SW480 (cell line): ENCODE measurements at regions not wholly inside any gene's neighbourhood (a gene's known extent, or its start where the extent isn't known, plus 50 kb on each side); places are given as distances from the start of the nearest gene placed in this dataset.

ENCODE experiments used
- DNase-seq: peaks from one replicate; pipeline ENCODE4 v3.0.0-alpha.2; 2016; ENCODE audit warnings: low spot score

DNA sequence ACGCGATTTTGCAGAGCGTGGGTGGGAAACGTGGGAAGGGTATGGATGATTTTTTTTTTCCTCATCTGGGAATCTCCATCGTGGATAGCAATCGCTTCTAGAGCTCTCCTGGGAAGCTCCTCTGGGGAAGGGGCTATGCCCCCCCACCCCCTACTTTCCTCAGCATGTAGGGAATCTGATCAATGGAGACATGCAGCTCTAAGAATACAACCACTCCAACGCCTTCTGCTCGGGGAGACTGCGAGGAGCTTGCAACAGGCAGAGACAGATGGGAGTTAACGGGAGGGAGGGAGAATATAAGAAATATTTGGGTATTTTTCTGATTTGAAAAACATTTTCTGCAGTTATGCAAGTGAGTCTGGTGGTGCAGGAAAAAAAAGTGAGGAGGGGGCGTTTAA is 104.6 kb upstream of the HSD17B12 start:
- DNase-seq = no peak

DNA sequence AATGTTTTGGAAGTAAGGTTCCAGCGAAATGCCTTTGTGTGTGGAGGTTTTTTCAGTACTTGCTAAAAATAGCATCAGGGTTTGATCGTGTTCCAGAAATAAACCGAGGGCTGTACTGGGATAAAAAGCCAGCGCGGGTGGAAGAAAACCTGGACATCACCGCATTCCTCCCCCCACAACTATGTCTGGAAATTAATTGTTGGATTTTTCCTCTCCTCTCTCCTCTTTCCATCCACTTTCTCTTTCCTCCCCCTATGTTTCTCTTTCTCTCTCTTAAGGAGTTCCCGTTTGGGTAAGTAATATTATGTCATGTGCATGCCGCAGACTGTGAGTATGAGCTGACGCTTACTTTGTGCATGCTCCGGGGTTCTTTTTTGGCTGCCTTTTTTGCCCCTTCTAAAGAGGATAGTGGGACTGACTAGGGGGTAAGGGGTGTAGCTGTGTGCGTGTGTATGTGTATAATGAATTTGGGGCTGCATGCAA is 104.2 kb upstream of the HSD17B12 start:
- no peak for DNase-seq

DNA sequence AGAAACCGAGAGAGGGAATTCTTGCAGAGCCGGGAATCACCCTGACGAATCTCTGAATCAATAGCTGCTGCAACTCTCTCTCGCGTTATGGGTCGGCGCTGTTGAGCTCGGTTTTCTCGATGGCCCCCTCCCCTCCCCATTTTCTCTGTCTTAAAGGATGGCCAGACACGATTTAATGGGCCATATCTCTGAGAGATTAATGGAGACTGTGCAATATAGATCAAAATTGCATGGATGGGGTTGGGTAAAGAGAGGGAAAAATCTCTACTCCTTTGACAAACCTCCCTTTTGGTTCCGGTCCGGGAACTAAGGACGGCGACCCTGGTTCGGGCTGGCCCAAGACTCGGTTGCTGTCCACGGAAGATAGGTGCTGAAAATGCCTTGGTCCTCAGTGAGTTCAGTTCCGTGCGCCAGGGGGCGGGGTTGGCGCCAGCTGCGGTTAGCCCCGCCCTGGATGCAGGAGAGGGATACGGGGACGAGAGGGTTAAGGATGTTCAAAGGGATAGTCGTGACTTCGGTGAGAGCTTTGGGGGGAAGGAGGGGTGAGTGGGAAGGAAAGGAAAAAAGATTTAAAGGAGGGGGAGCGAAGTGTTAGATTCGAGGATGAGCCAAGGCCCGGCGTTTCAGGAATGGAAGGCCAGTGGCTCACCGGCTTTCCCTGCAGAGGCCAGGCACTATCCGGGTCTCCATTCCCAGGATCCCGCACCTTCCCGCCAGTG is 103.6 kb upstream of the HSD17B12 start:
- peak; percentile 43 for DNase-seq

DNA sequence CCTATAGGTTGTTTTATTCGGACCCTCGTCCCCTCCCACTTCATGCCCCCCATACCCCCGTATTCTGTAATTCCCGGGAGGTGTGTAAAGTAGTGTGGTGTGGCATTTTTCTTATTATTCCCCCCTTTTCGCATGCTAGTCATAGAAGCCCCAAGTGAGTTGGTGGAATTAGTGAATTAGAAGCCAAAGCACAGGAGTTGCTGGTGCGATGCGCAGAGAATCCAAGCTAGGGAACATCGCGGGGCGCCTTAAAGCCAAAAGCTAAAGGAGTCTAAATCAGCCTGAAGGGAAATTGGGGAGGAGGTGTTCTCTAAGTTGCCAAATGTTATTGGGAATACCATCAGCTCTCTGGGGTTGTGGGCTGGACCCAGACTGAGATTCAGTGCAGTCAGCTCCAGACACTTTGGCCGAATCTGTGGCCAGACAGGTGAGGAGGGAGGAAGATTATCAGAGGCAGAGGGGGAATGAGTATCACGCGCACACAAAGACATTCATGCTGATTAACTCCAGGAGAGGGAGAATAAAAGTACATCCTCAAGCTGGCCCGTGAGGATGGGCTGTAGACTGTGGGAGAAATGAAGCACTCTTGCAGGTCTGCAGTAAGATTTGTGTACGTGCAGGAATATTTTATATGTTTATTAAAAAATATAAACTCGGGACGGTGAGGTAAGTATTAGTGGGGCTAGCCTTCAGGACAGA is 102.8 kb upstream of the HSD17B12 start:
- no peak for DNase-seq

DNA sequence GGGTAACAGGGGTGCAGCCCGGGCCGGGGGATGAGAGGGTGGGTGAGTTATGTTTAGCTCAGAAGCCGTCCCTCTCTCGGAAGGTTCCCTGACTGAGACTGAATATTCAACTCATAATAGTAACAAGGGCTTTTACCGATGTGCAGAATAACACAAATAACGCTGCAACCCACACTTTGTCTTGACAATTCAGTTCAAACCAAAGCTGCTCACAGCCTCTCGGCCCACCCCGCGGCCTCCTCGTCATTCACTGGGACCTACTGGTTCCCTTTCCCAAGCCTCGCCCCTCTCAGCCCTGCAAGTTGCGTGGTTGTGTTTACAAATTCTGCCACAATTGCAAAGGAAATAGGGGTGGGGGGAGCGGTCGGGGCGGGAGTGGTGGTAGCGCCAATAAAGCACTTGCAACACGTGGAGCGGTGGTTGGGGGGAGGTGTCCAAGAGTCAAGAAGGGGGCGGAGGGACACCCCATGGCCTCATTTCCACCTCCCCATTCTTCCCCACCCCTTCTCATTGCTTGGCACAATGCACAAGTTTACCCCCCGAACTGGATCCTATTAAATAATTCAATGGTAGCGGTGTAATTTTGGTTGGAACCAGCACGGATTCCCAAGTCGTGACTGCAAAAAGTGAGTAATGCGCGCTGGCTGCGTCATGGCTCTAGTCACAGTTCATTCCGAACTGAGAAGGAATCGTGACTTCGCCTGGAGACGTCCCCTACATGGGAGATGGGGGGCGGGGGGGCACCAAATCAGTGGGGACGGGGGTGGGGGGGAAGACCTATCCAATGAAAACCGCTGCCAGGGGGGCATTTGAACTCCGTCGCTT is 102.0 kb upstream of the HSD17B12 start:
- DNase-seq = no peak

DNA sequence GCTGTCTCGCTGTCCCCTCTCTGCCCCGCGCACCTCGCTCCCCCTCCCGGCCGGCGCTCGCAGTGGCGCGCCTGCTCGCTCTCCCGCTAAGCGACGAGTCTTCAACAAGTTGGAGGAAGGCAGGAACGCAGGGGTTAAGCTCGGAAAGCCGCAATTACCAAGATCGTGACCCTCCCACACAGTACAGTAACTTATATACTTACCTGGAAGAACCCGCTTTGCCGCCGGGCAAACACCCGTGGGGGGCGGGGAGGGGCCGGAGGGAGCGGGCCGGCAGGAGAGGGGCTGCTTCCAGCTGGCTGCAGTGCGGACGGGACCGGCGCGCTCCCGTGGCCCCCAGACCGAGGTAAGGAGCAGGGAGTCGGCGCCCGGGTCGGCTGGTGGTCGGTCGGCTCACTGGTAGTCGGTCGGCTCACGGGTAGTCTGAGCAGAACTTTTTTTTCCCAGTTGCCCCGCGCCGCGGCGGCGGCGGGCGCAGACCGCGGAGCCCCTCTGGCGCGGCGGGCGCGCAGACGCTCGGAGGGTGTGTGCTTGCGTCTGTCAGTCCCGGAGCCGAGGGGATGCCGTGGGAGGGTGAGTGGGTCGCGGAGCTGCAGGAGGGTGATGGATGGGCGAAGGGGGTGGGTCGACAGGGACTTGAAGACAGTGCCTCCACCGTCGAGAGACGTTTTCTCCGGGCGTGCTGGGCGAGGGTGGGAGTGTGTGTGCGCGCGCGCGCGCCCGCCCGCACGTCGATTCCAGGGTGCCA is 101.2 kb upstream of the HSD17B12 start:
- peak; percentile 54 for DNase-seq

DNA sequence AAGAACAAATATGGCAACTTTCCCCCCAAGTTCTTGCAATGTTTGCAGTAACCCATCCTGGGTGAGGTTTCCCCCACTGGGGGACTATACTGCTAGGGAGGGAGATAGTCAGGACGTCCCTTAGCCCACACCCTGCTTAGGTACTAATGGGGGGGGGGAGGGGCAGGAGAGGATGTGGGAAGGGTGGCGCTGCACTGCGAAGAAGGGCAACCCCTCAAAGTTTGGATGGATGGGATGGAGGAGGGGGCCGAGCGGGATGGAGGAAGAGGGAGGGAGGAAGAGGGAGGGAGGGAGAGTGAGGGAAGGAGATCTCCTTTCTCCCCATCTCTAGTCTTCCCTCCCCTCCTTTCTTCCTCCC is 100.6 kb upstream of the HSD17B12 start:
- no peak for DNase-seq

DNA sequence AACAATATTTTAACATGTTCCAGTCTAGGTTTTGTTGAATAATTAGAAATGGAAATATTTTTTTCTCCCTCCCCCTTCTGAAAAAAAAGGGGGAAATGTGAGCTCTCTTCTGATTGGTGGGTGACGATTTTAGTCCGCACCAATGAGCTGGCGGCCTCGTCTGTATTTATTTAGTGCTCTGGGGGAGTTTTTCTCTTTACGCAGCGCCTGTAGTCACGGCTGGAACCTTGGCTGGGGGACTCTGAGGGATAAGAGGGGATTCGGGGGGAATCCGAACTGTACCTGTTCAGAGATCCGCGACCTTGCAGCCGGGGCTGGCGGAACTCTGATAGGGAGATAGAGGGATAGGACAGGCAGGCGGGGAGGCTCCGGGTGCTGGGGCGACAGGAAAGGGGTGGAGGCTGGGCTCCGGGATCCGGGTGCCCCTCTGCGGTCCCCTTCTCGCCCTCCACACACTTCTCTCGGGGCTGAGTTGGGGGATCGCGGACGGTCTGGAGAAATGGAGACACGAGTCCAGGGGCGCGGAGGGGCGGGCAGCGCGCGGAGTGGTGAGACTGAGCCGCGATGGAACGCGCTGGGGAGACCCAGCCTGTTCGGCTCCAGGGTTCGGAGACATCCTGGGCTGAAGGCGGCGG is 99.7 kb upstream of the HSD17B12 start:
- DNase-seq = no peak

DNA sequence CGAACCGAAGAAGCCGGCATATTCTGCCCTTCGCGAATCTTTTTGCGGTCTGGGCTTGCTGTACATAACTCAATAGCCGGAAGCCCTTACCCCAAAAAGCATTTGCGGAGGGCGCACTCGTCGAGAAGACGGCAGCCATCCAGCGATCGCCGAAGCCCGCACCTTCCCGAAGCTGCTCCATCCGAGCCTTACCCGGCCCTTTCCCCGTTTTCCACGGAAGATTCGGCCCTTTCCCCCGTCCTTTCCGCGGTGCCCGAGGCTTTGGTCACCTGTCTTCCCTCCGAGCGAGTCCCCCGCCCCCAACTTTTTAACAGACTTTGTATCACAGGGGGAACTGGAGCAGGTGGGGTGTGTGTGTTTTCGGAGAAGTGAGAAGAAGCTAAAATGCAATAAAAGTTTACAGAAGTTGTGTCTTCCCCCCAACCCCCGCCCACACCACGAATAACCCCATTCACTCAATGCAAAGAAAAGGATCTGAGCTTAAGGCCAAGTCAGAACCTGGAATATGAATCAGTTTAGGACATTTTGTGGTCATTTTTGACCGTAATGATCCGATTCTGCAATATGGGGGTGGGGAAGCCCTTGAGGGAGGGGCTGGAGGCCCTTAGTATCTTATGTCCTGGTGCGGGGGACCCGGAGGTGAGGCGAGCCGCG is 99.0 kb upstream of the HSD17B12 start:
- DNase-seq = no peak

DNA sequence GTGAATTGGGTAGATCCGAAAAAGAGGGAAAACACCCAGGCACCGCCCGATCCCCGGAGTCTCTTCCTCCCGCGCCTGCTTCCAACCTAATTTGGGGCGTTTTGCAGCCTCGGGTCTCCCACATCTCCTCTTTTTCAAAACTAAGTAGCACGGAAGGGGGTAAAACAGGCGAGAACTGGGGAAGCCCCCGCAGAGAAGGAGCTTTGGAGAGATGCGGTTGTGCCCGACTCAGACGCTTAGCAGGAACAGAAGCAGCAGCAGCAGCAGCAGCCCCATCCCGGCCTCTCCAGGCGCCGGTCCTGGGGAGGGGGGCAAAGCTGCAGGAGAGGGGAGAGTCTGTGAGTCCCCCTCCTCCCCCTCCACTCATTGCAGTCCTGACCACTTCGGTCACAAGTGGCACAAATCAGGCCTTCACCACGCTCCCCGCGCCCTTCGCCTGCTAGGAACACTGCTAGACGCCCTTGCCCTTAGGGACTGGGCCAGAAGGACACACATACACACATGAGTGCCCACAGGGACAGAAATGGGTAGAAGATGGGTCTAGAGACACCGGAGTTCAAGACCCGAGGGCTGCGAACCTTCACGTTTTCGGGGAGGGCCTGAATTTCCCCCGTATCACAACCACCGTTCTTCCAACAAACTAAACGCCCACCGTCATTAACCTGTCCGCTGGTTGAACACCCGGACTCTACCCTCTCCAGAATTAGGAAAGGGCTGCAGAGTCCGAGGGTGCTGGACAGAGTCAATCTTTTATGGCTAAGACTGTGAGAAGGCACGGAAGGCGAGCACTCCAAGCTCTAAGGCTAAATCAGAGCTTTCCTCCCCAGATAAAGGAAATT is 98.3 kb upstream of the HSD17B12 start:
- no peak for DNase-seq

DNA sequence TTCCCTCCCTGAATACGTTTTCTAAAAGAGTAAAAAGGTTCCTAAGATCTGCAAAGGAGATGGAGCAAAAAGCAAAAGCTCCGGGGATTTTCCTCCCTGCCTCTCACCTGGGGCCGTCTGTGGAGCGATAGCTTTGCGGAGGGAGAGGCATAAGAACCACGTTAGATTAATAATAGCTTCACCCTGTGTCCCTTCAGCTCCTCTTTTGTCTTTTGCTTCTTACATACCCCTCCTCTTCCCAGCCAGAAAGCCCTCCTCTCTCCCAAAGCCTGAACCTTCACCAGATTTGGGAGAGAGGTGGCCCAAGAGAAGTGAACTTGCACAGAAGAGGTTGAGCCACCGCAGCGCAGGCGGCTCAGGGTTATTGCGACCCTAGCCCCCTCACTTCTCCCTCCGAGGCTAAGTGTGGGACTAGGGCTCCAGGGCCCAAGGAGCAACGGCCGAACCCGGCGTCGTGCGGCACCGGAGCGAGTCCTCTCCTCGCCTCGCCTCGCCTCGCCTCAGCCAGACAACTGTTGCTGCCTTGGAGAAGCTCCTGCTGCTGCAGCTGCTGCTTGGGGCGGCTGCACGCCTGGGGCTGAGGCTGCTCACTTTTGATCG is 97.6 kb upstream of the HSD17B12 start:
- DNase-seq = no peak

DNA sequence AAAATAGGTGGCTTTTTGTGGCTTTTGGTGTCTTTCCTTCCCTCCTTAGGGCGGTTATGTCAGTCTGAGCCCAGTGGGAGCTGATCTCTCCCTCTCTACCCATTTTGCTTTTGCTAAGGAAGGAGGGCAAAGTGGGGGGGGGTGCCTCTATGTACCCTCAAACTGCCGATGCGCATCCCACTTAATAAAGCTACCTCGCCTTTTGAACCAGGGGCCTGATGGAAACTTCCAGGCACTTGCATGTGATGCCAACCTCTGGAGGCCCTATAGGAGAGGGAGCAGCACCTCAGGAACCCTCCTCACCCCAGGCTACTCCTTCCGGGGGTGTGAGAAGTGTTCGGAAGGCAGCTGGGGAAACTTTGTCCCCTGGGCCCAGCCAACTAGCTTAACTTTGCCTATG is 97.0 kb upstream of the HSD17B12 start:
- DNase-seq = no peak

DNA sequence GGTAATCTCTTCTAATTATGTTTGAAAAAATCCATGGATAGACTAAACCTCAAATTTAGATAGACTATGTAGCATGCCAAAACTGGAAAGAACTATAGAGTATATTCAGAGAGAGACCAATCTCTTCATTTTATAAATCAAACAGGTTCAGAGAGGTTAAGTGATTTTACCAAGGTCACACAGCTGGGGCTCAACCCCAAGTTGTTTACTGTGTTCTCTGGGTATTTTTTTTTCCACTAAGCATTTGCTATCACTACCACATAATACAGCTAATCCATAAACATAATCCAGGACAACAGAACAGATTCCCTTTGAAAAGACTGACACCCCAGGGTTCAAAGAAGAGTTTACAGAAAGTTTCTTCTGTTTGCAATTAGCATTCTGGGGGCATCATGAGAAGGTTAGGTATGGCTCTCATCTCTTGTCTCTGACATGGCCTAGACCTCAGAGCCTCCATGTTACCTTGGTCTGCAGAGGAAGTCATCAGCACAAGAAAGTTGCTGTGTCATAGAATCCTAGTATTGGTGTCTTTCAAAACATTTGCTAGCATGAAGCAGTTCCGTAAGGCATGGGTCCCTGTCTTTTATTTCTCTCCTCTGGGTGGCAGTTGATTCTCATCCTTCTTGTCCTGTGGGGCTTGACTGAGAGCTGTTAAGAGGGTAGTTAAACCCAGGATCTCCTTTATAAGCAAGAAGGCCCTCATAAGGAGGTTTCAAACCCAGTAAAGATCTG is 94.5 kb upstream of the HSD17B12 start:
- DNase-seq = no peak

DNA sequence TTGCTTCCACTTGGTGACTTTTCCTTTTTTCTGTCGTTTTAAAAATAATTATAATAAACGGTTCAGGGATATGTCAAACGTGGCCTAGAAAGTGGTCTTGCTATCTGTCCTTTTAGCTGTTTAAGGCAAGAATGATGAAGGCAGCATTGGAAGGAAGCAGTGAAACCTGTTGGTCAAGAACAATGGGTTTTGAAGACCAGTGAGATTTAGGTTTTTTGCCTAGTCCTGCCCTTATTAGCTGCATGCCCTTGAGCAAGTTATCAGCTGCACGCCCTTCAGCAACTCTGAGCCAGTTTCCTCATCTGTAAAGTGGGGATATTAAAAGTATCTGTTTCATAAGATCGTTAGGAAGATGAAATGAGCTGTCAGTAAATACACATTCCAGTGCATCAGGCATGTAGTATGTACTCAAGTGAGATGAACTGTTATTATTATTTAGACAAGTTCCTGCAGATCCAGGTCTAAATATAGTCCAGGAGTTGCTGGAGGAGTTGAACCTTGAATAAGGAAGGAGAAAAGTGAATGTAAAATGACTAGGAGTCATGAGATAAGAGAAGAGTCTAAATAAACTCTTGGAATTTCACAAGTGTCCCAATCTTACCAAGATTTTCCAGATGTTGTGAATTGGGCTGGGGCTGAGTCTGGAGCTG is 90.8 kb upstream of the HSD17B12 start:
- no peak for DNase-seq

DNA sequence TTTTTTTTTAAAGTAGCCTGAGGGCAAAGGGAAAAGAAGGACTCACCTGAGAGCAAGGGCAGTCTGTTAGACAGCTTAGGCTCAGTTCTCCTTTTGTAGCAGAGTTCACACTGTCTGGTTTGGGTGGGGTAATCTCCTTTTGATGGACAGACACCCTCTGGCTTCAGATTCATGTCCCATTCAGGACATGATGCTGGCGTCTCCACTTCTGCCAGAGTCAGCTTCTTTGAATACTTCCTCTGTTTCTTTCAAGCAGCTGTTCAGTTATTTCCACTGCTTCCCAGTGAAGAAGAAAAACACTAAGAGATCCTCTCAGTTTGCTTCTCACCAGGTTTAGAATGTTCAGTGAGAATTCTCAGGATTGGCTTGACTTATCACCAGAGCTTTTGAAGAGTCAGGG is 79.0 kb upstream of the HSD17B12 start:
- no peak for DNase-seq

DNA sequence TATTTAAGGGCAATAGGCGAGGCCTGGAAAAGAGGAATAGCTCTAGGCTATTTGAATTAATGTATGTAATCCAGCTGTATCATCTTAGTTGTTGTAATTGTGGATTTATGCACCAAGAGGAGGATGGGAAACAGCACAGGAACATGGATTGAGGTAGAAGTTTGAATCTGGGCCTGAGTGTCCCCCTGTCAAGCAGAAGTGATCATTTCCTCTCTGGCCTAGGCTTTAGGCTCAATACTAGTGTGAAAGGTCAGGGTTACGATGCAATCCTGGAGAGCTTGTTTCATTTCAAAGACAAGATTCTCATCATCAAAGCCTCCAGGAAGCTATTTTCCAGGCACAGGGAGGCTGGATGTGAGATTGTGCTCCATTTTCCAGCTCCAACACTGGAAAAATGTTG is 77.9 kb upstream of the HSD17B12 start:
- DNase-seq = no peak

DNA sequence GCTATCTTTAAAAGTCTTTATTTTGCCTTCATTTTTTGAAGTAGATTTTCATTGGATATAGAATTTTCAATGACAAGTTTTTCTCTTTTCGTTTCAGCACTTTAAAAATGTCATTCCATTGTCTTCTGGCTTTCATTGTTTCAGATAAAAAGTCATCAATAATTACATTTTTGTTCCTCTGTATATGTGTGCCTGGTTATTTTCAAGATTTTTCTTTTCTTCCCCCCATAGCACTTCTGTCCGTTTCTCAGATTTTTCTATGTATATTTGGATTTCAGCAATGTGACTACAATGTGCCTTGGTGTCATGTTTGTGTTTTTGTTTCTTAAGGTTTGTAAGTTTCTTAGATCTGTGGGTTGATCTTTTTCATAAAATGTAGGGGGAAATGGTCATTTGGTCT is 66.3 kb upstream of the HSD17B12 start:
- DNase-seq = no peak

DNA sequence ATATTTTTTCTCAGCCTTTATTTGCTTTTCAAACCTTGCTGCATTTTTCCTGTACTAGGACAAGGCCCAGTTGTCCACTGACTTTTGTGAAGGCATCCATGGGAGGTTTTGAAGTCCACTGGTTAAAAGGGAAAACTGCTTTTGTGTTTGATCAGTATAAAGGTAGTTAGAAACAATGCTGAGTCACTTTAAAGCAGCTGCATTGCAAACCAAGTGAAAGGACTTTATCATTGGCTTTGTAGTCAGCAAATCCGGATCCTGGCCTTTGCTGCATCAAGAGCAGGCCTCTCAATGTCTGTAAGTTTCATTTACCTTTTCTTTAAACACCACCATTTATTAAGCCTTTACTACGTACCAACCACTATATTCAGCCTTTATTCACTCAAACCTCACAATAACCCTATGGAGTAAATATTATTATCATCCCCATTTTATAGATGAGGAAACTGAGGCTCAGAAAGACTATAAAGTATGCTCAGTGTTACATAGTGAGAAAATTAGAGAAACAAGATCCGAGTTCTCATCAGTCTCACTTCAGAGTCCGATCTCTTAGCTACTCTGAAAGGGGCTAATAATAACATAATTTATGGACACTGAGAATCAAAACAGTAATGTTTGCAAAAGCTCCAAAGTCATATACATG is 60.6 kb upstream of the HSD17B12 start:
- DNase-seq = no peak
